Heart right ventricle (tissue), 16 donors: ENCODE measurements at regions not wholly inside any gene's neighbourhood (a gene's known extent, or its start where the extent isn't known, plus 50 kb on each side); places are given as distances from the start of the nearest gene placed in this dataset.

ENCODE experiments used
- ATAC-seq, 8 donors: fragments of 200-7000 bp; cut with Tn5 transposase; one replicate each; pipeline ENCODE4 v1.9.1; 2020; ENCODE audit warnings: mild to moderate bottlenecking in 8 of 8, moderate library complexity in 8 of 8, moderate number of reproducible peaks in 1 of 8
- DNase-seq, 2 donors: peaks; one replicate each; pipeline ENCODE4 v3.0.0-alpha.2; 2020
- H3K27ac ChIP-seq, 10 donors: fragments of 200-600 bp; sonication (generic) in 2 of 10; one replicate each; pipeline versions ENCODE4 v1.5.0 to v1.8.0; 2020 to 2022; ENCODE audit warnings: mild to moderate bottlenecking in 3 of 10
- H3K27me3 ChIP-seq, 7 donors: fragments of 200-600 bp; one replicate each; pipeline ENCODE4 v1.8.0; 2021 to 2022; ENCODE audit warnings: mild to moderate bottlenecking in 2 of 7
- H3K36me3 ChIP-seq, 9 donors: fragments of 200-600 bp; sonication (generic) in 1 of 9; one replicate each; pipeline versions ENCODE4 v1.5.0 to v1.8.0; 2020 to 2022; ENCODE audit warnings: mild to moderate bottlenecking in 2 of 9
- H3K4me1 ChIP-seq, 9 donors: fragments of 200-600 bp; sonication (generic) in 1 of 9; one replicate each; pipeline versions ENCODE4 v1.5.0 to v1.8.0; 2020 to 2022; ENCODE audit warnings: mild to moderate bottlenecking in 4 of 9
- H3K4me3 ChIP-seq, 10 donors: fragments of 200-600 bp; sonication (generic) in 2 of 10; one replicate each; pipeline versions ENCODE4 v1.5.0 to v1.8.0; 2020 to 2022; ENCODE audit warnings: mild to moderate bottlenecking in 7 of 10, moderate library complexity in 2 of 10
- H3K9me3 ChIP-seq, 11 donors: fragments of 200-600 bp in 10 of 11; sonication (generic) in 2 of 11; one replicate each; pipeline versions ENCODE4 v1.5.0 to v1.8.0; 2013 to 2022; ENCODE audit warnings: mild to moderate bottlenecking in 2 of 11, control low read depth in 1 of 11, moderate library complexity in 1 of 11
- WGBS, 2 donors: extraction: QIAGEN DNeasy Blood & Tissue Kit; methylation state at CpG; one replicate each; pipeline ENCODE4 v1.1.7; 2013; ENCODE audit warnings: inconsistent platforms in 1 of 2; 5-methylcytosine and 5-hydroxymethylcytosine counted together
- intact Hi-C, 10 donors: fragments of 100-400 bp; cut with DNase I; formaldehyde crosslinking; loops; one replicate each; pipeline versions ENCODE4 v1.11.1 to v1.14.2; 2022
- TF ChIP-seq, protein P1 (sequence below), 9 donors: fragments of 200-600 bp; sonication (generic) in 2 of 9; IDR thresholded peaks; one replicate each; pipeline versions ENCODE4 v1.5.0 to v1.8.0; 2021 to 2022; ENCODE audit warnings: antibody characterized with exemption in 9 of 9, mild to moderate bottlenecking in 5 of 9, moderate library complexity in 1 of 9
- donor health status: Arrhythmogenic right ventricular cardiomyopathy.
- donor health status: ischemic (EF 13 %, LVEDD 7.1; RV severe dilation, severe dysfunction).
- donor health status: healthy with polysubstance abuse.
- donor health status: DM: no; HTN: yes; CAD: no.
- donor health status: DM: no; HTN: no; CAD: no.
- donor health status: ischemic (EF 25% LVEDD 6.9; RV normal size, moderate dysfunction).
- donor health status: ischemic (EF 25% LVEDD 5.7; RV mildly dilated, moderate dysfunction).
- donor health status: healthy.
- donor health status: DM: yes; HTN: yes; CAD: no.
- donor health status: Ischemic cardiomyopathy.
- donor health status: ischemic (EF 35%, LVEDD 5.7; RV mildly dilated, moderate dysfunction).
- donor health status: nonischemic (EF 11% LVEDD 7.7; RV severe dilation, severe dysfunction).
- donor health status: DM: yes; HTN: yes; CAD: no.
- donor health status: PGD.
- donor health status: ischemic (EF 29% LVEDD 5.4; RV normal size, mild dysfunction).
- donor health status: nonischemic (EF 23%, LVEDD 6.1; RV moderate dilation, normal function).

DNA sequence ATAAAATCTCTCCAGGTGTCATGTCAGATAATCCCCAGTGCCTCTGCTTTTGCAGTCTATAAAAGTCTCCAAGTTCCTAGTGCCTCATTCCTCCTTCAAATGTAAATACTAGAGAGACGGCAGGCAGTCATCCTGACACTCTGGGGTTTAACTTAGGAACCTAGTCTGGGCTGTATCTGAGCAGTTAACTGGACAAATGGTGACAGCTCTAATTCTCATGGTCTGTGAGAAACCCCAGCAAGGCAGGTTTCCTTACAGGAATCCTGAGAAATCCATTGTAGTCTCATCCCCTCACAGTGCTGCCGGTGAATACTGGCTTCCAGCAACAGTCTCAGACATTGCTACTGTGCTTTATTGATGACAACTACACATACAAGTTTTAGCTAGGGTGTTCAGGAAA is 246.8 kb downstream of the SNCA start:
- Histone ChIP-seq H3K27me3 (no peaks in the 10 kb centered on the region), H3K4me3 (no peak overlapping the region), H3K27ac (no peak overlapping the region), H3K36me3 (no peaks in the 10 kb centered on the region), H3K4me1 (peaks cover 0 to 8% (median 0%) of the 10 kb centered on the region in 9 donors), H3K9me3 (peaks cover 0 to 7% (median 0%) of the 10 kb centered on the region in 11 donors)
- no peak for DNase-seq
- 79 to 84% methylated on average over 2 of the region's 2 CpGs for WGBS, 2 donors
- intact Hi-C loops = loop anchor here in 1 of 10 donors (10.0 kb wide), 1 partner anchor 315 kb away; no protein-coding TSS in a partner anchor
- TF ChIP-seq, protein P1, sequence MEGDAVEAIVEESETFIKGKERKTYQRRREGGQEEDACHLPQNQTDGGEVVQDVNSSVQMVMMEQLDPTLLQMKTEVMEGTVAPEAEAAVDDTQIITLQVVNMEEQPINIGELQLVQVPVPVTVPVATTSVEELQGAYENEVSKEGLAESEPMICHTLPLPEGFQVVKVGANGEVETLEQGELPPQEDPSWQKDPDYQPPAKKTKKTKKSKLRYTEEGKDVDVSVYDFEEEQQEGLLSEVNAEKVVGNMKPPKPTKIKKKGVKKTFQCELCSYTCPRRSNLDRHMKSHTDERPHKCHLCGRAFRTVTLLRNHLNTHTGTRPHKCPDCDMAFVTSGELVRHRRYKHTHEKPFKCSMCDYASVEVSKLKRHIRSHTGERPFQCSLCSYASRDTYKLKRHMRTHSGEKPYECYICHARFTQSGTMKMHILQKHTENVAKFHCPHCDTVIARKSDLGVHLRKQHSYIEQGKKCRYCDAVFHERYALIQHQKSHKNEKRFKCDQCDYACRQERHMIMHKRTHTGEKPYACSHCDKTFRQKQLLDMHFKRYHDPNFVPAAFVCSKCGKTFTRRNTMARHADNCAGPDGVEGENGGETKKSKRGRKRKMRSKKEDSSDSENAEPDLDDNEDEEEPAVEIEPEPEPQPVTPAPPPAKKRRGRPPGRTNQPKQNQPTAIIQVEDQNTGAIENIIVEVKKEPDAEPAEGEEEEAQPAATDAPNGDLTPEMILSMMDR (IDR thresholded peaks at IDR 0.05) = no peak
- no peak for ATAC-seq

DNA sequence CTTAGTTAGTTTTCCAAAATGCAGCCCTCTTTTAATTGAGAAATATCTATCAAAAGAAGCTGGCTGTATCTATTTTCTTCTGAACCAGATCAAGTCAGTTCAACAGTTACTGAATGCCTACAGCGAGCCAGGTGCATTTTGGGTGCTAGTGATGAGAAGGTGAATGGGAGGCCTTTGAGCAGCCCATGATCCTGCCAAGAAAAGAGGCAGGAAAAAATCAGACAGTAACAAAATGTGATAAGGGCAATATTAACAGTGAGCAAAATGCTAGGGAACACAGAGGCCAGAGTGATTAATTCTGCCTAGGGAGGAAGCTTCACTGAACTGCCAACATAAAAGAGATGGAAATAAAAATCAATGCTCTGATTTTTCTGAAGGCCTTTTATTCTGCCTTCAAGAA is 248.5 kb downstream of the SNCA start:
- H3K27me3 ChIP-seq = no peaks in the 10 kb centered on the region
- H3K36me3 ChIP-seq = no peaks in the 10 kb centered on the region
- WGBS, 2 donors = 65 to 75% methylated on average over 1 of the region's 1 CpG
- no peak overlapping the region for H3K27ac ChIP-seq
- DNase-seq (no peak), ATAC-seq (no peak)
- peaks cover 0 to 8% (median 0%) of the 10 kb centered on the region in 9 donors for H3K4me1 ChIP-seq
- H3K9me3 ChIP-seq = peaks cover 0 to 7% (median 0%) of the 10 kb centered on the region in 11 donors
- H3K4me3 ChIP-seq = no peak overlapping the region
- TF ChIP-seq, protein P1 (IDR thresholded peaks at IDR 0.05) = no peak
- intact Hi-C loops = no loop called here

DNA sequence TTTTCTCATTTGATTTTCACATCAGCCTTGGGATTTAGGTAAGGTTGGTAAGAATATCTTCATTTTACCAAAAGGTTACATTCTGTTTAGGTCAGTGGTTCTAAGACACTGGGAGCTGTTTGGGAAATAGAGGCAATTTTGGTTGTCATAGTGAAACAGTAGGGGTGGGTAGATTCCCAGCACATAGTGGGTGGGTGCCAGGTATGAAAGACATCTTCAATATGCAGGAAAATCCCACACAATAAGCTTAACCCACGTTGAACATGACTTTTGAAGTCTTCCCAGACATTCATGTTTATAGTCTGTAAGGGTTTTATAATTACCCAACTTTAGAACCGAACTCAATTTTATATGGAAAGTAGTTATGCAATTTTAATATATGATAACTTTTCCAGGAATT is 249.6 kb downstream of the SNCA start:
- Histone ChIP-seq H3K4me1 (peaks cover 0 to 8% (median 0%) of the 10 kb centered on the region in 9 donors), H3K4me3 (no peak overlapping the region), H3K9me3 (peaks cover 0 to 6% (median 0%) of the 10 kb centered on the region in 11 donors), H3K27me3 (no peaks in the 10 kb centered on the region), H3K27ac (no peak overlapping the region), H3K36me3 (no peaks in the 10 kb centered on the region)
- TF ChIP-seq, protein P1 (IDR thresholded peaks at IDR 0.05) = no peak
- intact Hi-C loops = no loop called here
- 71 to 72% methylated on average over 2 of the region's 2 CpGs for WGBS, 2 donors
- ATAC-seq (no peak), DNase-seq (no peak)

DNA sequence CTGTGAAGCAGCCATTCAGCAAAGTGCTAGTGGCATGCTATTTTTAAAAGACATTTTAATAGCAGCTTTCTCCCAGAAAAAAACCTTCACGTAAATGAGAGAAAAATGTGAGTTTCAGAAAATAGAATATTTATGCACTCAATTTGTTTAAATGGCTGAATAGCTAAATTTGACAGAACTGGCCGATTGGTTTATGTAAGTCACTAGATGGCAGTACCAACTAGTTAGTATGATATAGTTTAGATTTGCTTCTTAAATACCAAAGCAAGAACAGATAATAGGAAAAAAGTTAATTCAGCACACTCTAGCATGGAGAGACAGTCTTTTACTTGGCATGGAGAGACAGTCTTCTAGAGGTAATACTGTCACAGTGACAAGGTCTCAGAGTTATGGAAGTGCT is 250.1 kb downstream of the SNCA start:
- DNase-seq = no peak
- TF ChIP-seq, protein P1 (IDR thresholded peaks at IDR 0.05) = peak in 3 of 9 donors; percentile 19 to 34 (median 29)
- peaks cover 0 to 8% (median 0%) of the 10 kb centered on the region in 9 donors for H3K4me1 ChIP-seq
- no peaks in the 10 kb centered on the region for H3K27me3 ChIP-seq
- H3K27ac ChIP-seq = no peak overlapping the region
- intact Hi-C loops = no loop called here
- no peak for ATAC-seq
- no peak overlapping the region for H3K4me3 ChIP-seq
- H3K9me3 ChIP-seq = peaks cover 0 to 1% (median 0%) of the 10 kb centered on the region in 11 donors
- 50% methylated on average over 2 of the region's 2 CpGs for WGBS, 2 donors
- no peaks in the 10 kb centered on the region for H3K36me3 ChIP-seq
